AG10803 (cell line): ENCODE measurements at regions not wholly inside any gene's neighbourhood (a gene's known extent, or its start where the extent isn't known, plus 50 kb on each side); places are given as distances from the start of the nearest gene placed in this dataset.
A peak's percentile ranks its signal among the peaks of the same experiment; 100 is the strongest.

Source experiments
- DNase-seq: peaks from one replicate; pipeline ENCODE4 v3.0.0; 2010; ENCODE audit warnings: low read depth
- H3K4me3 ChIP-seq: 2 replicates; pipeline ENCODE4 v1.5.1; 2011; ENCODE audit warnings: mild to moderate bottlenecking, low read length, control low read depth
- TF ChIP-seq, protein P1 (sequence below): conservative IDR thresholded peaks from 2 replicates; pipeline ENCODE4 v1.5.1; 2011; ENCODE audit warnings: mild to moderate bottlenecking, low read length, control low read depth, inconsistent platforms

DNA sequence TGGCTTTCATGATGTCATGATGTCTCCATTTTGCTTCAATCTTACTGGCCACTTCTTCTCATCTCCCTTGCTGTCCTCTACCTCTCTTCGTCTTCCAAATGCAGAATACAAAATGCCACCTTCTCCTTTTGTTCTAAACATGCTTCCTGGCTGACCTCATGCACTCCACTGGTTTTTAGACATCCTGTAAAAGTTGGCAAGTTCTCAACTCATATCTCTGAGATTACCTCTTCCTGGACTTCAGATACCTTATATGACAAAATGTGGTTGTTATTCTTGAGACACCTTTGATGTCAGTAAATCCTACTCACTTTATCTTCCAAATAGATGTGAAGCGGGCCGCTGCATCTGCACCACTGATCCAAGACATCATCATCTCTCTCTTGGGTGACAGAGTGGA is 212.7 kb upstream of the FOXA2 start:
- no peak for DNase-seq
- no peak overlapping the region for H3K4me3 ChIP-seq
- TF ChIP-seq, protein P1, sequence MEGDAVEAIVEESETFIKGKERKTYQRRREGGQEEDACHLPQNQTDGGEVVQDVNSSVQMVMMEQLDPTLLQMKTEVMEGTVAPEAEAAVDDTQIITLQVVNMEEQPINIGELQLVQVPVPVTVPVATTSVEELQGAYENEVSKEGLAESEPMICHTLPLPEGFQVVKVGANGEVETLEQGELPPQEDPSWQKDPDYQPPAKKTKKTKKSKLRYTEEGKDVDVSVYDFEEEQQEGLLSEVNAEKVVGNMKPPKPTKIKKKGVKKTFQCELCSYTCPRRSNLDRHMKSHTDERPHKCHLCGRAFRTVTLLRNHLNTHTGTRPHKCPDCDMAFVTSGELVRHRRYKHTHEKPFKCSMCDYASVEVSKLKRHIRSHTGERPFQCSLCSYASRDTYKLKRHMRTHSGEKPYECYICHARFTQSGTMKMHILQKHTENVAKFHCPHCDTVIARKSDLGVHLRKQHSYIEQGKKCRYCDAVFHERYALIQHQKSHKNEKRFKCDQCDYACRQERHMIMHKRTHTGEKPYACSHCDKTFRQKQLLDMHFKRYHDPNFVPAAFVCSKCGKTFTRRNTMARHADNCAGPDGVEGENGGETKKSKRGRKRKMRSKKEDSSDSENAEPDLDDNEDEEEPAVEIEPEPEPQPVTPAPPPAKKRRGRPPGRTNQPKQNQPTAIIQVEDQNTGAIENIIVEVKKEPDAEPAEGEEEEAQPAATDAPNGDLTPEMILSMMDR = no peak

DNA sequence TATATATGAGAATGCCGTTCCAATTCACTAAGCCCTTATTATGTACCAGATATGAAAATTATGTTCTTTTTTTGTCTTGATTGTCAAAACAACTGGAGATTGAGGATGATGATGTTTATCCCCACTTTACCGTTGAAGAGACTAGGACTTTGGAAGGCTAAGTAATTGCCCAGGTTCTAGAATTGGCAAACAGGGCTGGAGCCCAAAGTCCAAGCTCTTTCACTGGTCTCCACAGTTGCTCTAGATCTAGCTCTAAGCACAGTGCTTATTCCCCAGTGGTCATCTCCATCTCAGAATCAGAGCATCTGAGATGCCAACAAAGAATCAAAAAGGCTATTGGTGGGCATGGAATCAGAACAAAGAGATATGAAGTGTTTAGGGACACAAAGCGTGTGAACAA is 215.3 kb upstream of the FOXA2 start:
- no peak overlapping the region for H3K4me3 ChIP-seq
- DNase-seq = no peak
- TF ChIP-seq, protein P1 = no peak

DNA sequence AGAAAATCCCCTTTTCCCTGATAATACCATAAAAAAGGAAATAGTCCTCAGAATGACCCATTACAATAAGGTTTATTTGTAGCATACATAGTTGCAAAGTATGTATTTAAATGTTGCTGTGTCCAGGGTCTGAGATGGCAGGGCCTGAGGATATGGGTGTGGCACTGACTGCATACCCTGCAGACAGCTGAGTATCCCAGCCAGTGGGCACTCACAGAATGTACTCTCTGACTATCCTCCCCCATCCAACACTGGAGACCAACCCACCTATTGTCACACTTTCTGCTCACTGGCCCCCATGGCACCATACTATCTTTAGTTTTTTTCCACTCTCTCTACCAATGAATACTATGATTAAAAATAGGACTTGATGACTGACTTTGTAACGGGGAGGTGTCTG is 215.8 kb upstream of the FOXA2 start:
- no peak for DNase-seq
- TF ChIP-seq, protein P1 = no peak
- no peak overlapping the region for H3K4me3 ChIP-seq

DNA sequence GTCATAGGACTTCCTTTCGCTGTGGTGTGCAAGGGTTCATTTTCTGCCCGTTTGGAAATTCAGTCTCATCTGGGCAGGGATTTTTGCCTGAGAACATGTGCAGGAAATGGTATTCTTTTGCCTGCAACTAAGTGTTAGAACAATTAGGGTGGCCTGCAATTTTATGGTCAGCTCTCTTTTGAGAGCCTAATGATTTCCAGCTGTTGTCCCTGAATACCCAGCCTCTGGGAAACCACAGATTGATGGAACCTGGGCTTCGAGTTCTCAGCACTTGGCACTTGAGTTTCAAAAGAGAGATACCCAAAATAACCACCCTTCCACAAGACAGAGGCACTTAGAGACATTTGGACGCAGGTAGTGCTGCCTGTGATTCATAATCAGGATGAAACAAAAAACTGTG is 217.2 kb upstream of the FOXA2 start:
- TF ChIP-seq, protein P1 = no peak
- H3K4me3 ChIP-seq = no peak overlapping the region
- peak; percentile 36 for DNase-seq

DNA sequence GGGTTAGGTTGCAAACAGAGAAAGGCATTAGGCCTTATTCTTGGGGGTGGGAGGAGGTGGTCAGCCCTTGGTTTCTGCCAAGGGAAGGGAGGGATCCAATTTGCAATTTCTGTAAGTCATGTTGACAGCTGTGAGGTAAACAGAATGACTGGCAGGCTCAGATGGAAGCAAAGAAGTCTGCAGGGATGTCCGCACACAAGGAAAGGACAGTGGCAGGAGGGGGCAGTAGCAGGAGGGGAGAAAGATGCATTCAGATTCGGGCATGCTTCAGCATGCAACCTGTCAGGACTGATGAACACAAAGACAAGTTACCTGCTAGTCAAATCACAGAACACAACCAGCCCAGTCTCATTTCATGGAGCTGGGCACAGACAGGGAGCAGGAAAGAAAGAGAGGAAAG is 217.9 kb upstream of the FOXA2 start:
- DNase-seq = no peak
- TF ChIP-seq, protein P1 = no peak
- no peak overlapping the region for H3K4me3 ChIP-seq

DNA sequence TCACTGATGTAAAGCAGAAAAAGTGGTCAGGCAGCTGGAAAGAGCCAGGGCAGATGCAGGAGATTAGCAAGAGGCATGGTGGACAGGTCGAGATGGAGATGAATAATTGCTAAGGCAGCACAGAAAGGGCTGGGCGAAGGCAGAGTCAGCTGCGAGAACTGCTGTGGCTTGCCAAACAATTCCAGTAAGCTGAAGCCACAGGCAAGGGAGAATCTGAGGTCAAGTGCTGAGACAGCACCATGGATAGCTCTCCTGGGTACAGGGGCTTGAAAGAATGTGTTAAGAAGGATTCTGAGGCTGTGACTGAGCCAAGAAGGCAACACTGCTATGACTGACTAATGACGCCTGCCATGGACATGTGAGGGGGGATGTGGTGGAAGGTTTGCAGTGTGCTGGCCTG is 220.8 kb upstream of the FOXA2 start:
- TF ChIP-seq, protein P1 = no peak
- no peak overlapping the region for H3K4me3 ChIP-seq
- peak; percentile 67 for DNase-seq

DNA sequence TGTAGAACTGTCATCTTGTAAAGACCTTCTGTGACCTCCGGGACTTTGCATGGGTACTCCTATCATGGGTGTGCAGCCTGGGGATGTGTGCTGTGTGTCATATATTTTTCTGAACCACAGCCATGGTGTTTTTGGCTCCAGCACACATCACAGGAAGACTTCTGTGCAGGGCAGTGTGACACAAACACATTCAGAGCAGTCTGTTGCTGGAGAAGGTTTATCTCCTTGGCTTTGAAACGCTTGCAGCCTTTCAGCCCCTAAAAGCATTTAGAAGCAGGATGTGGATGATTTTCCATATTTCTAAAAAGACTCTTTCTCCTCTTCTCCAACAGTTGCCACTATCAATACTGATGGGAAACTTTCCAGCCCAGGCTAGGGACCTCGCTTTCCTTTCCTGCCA is 221.6 kb upstream of the FOXA2 start:
- H3K4me3 ChIP-seq = no peak overlapping the region
- TF ChIP-seq, protein P1 = no peak
- DNase-seq = no peak
